ENCODE measurements at regions not wholly inside any gene's neighbourhood (a gene's known extent, or its start where the extent isn't known, plus 50 kb on each side); places are given as distances from the start of the nearest gene placed in this dataset.

DNA sequence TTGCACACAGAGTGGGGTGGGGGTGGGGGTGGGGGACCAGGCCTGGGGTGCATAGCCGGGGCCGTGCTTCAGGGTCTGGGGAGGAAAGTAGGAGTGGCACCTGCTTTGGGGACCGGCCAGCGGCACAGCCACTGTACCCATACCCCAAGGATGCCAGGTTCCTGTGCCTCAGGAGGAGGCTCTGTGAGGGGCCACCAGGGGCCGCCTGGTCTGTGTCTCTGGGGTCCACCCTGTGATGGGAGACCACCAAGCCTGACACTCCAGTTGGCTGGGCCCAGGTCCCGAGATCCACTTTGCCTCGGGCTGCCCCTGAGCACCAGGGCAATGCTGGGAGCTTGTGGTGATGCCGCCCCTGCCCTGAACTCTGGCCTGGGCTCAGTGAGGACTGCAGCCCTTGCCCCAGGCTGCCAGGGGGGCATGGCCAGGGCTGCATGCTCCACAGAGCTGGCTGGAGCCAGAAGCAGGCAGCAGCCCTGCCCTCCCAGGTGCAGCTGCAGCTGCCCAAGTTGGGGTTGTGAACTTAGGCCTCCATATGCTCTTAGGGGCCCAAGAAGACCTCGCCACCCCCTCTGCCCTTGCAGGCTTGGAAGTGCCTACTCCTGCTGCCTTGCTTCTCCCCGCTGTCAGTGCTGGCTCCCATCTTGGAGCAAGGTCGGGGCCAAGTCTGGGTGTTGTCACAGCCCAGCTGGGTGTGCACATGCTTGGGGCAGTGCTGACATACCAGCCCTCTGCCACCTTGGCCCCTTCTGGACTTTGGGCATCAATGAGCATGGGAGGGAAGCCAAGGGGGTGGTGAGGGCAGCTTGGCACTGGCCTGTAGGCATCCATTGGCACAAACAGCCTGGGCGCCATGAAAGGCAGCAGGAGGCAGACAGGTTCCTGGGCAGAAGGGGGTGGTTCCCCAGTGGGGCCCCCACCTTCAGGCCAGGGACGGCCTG is 123.3 kb upstream of the THY1 start:
- Histone ChIP-seq H2AFZ (ENCODE audit: low read depth, low read length) (no peak overlapping the region), H3K79me2 (ENCODE audit: insufficient read depth, low read length) (no peaks in the 10 kb centered on the region), H4K20me1 (ENCODE audit: insufficient read depth, low read length) (no peaks in the 10 kb centered on the region), H3K27me3 (ENCODE audit: insufficient read depth, low read length) (peaks cover 2% of the 10 kb centered on the region), H3K36me3 (ENCODE audit: insufficient read depth, low read length) (no peaks in the 10 kb centered on the region), H3K9me3 (ENCODE audit: insufficient read depth, low read depth, low read length) (peaks cover 6% of the 10 kb centered on the region), H3K4me3 (ENCODE audit: insufficient read depth, low read depth, low read length) (no peak overlapping the region), H3K4me1 (ENCODE audit: insufficient read depth, low read length) (no peaks in the 10 kb centered on the region), H3K9ac (ENCODE audit: low read length) (no peak overlapping the region), H3K4me2 (ENCODE audit: low read length) (no peak overlapping the region), H3K27ac (ENCODE audit: low read depth, low read length) (no peak overlapping the region)
- peaks cover 15% of the 10 kb centered on the region for H3K27me3 Mint-ChIP-seq (ENCODE audit: low read depth, unreplicated experiment)
- no peak overlapping the region for H3K27ac Mint-ChIP-seq (ENCODE audit: unreplicated experiment)
- DNase-seq (ENCODE audit: low read depth) (no peak), FAIRE-seq (no peak)
- H3K36me3 Mint-ChIP-seq (ENCODE audit: low read depth, unreplicated experiment), result no peaks in the 10 kb centered on the region
- no peaks in the 10 kb centered on the region for H3K9me3 Mint-ChIP-seq (ENCODE audit: unreplicated experiment)
- no peaks in the 10 kb centered on the region for H3K4me1 Mint-ChIP-seq (ENCODE audit: low read depth, unreplicated experiment)
- no peak for TF ChIP-seq EZH2 (IDR thresholded peaks at IDR 0.05; ENCODE audit: insufficient read depth, low read length)
- TF ChIP-seq, protein P1, sequence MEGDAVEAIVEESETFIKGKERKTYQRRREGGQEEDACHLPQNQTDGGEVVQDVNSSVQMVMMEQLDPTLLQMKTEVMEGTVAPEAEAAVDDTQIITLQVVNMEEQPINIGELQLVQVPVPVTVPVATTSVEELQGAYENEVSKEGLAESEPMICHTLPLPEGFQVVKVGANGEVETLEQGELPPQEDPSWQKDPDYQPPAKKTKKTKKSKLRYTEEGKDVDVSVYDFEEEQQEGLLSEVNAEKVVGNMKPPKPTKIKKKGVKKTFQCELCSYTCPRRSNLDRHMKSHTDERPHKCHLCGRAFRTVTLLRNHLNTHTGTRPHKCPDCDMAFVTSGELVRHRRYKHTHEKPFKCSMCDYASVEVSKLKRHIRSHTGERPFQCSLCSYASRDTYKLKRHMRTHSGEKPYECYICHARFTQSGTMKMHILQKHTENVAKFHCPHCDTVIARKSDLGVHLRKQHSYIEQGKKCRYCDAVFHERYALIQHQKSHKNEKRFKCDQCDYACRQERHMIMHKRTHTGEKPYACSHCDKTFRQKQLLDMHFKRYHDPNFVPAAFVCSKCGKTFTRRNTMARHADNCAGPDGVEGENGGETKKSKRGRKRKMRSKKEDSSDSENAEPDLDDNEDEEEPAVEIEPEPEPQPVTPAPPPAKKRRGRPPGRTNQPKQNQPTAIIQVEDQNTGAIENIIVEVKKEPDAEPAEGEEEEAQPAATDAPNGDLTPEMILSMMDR (IDR thresholded peaks at IDR 0.05; ENCODE audit: insufficient read depth, low read depth, low read length), result no peak
- no peak overlapping the region for H3K4me3 Mint-ChIP-seq (ENCODE audit: unreplicated experiment)

GRCh38 chr11:119540370-119541125 is 117.6 kb upstream of the THY1 start:
- Mint-ChIP-seq H3K4me1 (ENCODE audit: low read depth, unreplicated experiment) (peaks cover 6% of the 10 kb centered on the region), H3K9me3 (ENCODE audit: unreplicated experiment) (peaks cover 2% of the 10 kb centered on the region), H3K4me3 (ENCODE audit: unreplicated experiment) (no peak overlapping the region), H3K27me3 (ENCODE audit: low read depth, unreplicated experiment) (peaks cover 51% of the 10 kb centered on the region), H3K27ac (ENCODE audit: unreplicated experiment) (no peak overlapping the region), H3K36me3 (ENCODE audit: low read depth, unreplicated experiment) (peaks cover 2% of the 10 kb centered on the region)
- no peak overlapping the region for H3K27ac ChIP-seq (ENCODE audit: low read depth, low read length)
- no peaks in the 10 kb centered on the region for H3K4me1 ChIP-seq (ENCODE audit: insufficient read depth, low read length)
- H3K4me3 ChIP-seq (ENCODE audit: insufficient read depth, low read depth, low read length), result no peak overlapping the region
- no peaks in the 10 kb centered on the region for H3K79me2 ChIP-seq (ENCODE audit: insufficient read depth, low read length)
- H3K9me3 ChIP-seq (ENCODE audit: insufficient read depth, low read depth, low read length), result no peaks in the 10 kb centered on the region
- peaks cover 9% of the 10 kb centered on the region for H3K27me3 ChIP-seq (ENCODE audit: insufficient read depth, low read length)
- DNase-seq (ENCODE audit: low read depth), result no peak
- no peaks in the 10 kb centered on the region for H4K20me1 ChIP-seq (ENCODE audit: insufficient read depth, low read length)
- no peak overlapping the region for H3K4me2 ChIP-seq (ENCODE audit: low read length)
- no peak overlapping the region for H3K9ac ChIP-seq (ENCODE audit: low read length)
- no peaks in the 10 kb centered on the region for H3K36me3 ChIP-seq (ENCODE audit: insufficient read depth, low read length)
- FAIRE-seq, result no peak
- TF ChIP-seq, protein P1 (IDR thresholded peaks at IDR 0.05; ENCODE audit: insufficient read depth, low read depth, low read length), result no peak
- no peak for TF ChIP-seq EZH2 (IDR thresholded peaks at IDR 0.05; ENCODE audit: insufficient read depth, low read length)
- H2AFZ ChIP-seq (ENCODE audit: low read depth, low read length), result no peak overlapping the region
